Mesothelial cell of epicardium (in vitro differentiated cells): ENCODE measurements at regions not wholly inside any gene's neighbourhood (a gene's known extent, or its start where the extent isn't known, plus 50 kb on each side); places are given as distances from the start of the nearest gene placed in this dataset.

Experiments
- DNase-seq, 2 experiments: peaks; one replicate each; pipeline ENCODE4 v3.0.0; 2021; ENCODE audit warnings: low spot score in 2 of 2; ENCODE audit not compliant: unreplicated experiment in 2 of 2
- H3K27ac Mint-ChIP-seq: 2 replicates; pipeline ENCODE4 v1.8.0; 2021; ENCODE audit warnings: mixed read lengths
- H3K27me3 Mint-ChIP-seq: 2 replicates; pipeline ENCODE4 v1.8.0; 2021; ENCODE audit warnings: low read depth, mixed read lengths
- H3K36me3 Mint-ChIP-seq: 2 replicates; pipeline ENCODE4 v1.8.0; 2021; ENCODE audit warnings: mixed read lengths
- H3K4me1 Mint-ChIP-seq: 2 replicates; pipeline ENCODE4 v1.8.0; 2021; ENCODE audit warnings: mixed read lengths
- H3K4me3 Mint-ChIP-seq: 2 replicates; pipeline ENCODE4 v1.8.0; 2021; ENCODE audit warnings: mild to moderate bottlenecking, moderate library complexity, mixed read lengths
- H3K9me3 Mint-ChIP-seq: 2 replicates; pipeline ENCODE4 v1.8.0; 2021; ENCODE audit warnings: mixed read lengths
- TF ChIP-seq, protein P1 (sequence below): fragments of 200-600 bp; sonication (generic); IDR thresholded peaks from one replicate; pipeline ENCODE4 v1.5.0; 2021; ENCODE audit warnings: antibody characterized with exemption; ENCODE audit not compliant: unreplicated experiment

DNA sequence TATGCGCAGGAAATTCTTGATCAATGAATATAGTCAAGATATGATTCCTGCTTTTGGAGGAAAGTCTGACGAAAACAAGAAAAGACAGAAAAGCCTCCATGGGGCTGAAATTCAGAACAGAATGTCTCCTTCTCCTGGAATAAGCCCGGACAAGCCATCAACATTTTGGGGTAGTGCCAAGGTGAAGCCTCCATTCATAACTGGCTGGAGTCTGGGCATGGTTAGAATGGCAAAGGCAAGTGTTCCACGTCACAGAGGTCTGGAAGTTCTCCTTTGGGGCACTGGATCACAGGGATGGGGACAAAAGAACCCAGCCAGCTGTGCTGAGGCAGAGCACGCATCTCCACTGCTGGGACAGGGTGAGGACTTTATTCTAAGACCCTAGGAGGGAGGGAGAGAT is 505.7 kb downstream of the CMPK2 start:
- Mint-ChIP-seq H3K9me3 (peaks cover 9% of the 10 kb centered on the region), H3K4me3 (no peak overlapping the region), H3K36me3 (no peaks in the 10 kb centered on the region), H3K27me3 (no peaks in the 10 kb centered on the region), H3K4me1 (no peaks in the 10 kb centered on the region), H3K27ac (no peak overlapping the region)
- no peak for DNase-seq
- TF ChIP-seq, protein P1, sequence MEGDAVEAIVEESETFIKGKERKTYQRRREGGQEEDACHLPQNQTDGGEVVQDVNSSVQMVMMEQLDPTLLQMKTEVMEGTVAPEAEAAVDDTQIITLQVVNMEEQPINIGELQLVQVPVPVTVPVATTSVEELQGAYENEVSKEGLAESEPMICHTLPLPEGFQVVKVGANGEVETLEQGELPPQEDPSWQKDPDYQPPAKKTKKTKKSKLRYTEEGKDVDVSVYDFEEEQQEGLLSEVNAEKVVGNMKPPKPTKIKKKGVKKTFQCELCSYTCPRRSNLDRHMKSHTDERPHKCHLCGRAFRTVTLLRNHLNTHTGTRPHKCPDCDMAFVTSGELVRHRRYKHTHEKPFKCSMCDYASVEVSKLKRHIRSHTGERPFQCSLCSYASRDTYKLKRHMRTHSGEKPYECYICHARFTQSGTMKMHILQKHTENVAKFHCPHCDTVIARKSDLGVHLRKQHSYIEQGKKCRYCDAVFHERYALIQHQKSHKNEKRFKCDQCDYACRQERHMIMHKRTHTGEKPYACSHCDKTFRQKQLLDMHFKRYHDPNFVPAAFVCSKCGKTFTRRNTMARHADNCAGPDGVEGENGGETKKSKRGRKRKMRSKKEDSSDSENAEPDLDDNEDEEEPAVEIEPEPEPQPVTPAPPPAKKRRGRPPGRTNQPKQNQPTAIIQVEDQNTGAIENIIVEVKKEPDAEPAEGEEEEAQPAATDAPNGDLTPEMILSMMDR, result no peak

DNA sequence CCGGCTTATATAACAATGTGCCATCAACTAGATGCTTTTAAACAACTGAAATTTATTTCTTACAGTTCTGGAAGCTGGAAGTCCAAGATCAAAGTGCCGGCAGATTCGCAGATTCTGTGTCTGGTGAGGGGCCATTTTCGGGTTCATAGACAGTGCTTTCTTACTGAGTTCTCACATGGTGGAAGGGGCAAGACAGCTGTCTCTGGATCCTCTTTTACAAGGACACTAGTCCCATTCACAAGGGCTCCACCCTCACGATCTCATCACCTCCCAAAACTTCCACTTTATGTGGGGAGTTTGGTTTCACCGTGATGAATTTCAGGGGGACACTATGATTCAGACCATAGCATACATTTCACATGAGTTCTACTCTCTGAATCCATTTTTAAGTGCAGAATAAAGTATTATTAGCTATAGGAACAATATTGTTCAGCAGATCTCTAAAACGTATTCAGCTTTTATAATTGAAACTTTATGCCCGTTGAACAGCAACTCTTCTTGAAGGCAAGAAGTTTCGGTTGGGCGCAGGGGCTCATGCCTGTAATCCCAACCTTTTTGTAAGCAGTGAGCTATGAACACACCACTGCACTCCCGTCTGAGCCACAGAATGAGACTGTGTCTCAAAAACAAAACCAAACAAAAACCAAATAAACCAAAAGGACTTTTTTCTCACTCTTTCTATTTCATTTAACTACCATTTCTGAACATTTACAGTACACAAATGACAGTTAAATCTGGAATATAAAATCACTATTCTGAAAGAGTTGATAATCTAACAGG is 502.8 kb downstream of the CMPK2 start:
- Mint-ChIP-seq H3K27ac (no peak overlapping the region), H3K27me3 (no peaks in the 10 kb centered on the region), H3K9me3 (peaks cover 9% of the 10 kb centered on the region), H3K4me3 (no peak overlapping the region), H3K36me3 (no peaks in the 10 kb centered on the region), H3K4me1 (peaks cover 3% of the 10 kb centered on the region)
- no peak for DNase-seq
- TF ChIP-seq, protein P1, result no peak

DNA sequence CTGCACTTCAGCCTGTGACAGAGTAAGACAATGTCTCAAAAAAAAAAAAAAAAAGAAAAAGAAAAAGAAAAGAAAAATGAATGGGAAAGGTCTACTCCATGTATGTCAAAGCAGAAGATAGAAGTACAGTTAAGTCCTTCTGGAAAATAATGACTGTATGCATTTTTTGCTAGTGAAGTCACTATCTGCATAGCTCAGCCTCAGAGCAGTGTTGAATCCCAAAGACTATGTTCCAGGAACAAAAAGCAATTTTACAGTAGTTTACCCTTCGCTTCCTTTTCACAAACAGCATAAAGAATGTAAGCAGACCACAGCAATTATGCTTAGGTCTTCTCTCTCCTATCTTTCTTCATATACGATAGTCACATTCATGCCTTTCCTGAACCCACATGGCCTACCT is 497.4 kb downstream of the CMPK2 start:
- peaks cover 23% of the 10 kb centered on the region for H3K4me1 Mint-ChIP-seq
- H3K4me3 Mint-ChIP-seq, result no peak overlapping the region
- peak overlapping the region; percentile 1 for H3K27ac Mint-ChIP-seq
- no peaks in the 10 kb centered on the region for H3K27me3 Mint-ChIP-seq
- no peak for DNase-seq
- H3K9me3 Mint-ChIP-seq, result peaks cover 1% of the 10 kb centered on the region
- H3K36me3 Mint-ChIP-seq, result no peaks in the 10 kb centered on the region
- TF ChIP-seq, protein P1, result no peak

DNA sequence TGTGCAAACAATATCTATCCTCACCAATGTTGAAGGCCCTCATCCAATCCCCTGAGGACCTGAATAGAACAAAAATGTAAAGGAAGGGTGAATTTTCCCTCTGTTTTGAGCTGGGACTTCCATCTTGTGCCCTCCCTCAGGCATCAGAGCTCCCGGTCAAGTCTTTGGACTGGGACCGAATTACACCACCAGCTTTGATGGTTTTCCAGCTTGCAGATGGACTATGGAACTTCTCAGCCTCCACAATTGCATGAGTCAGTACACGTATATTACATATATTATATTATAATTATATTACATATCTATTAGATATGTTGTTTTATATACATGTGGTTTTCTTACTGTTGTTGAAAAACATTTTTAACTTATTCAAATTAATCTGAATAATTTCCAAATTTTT is 496.4 kb downstream of the CMPK2 start:
- H3K4me1 Mint-ChIP-seq, result peaks cover 23% of the 10 kb centered on the region
- H3K4me3 Mint-ChIP-seq, result no peak overlapping the region
- no peaks in the 10 kb centered on the region for H3K36me3 Mint-ChIP-seq
- H3K27ac Mint-ChIP-seq, result no peak overlapping the region
- H3K27me3 Mint-ChIP-seq, result no peaks in the 10 kb centered on the region
- no peak for DNase-seq
- TF ChIP-seq, protein P1, result no peak
- peaks cover 7% of the 10 kb centered on the region for H3K9me3 Mint-ChIP-seq

DNA sequence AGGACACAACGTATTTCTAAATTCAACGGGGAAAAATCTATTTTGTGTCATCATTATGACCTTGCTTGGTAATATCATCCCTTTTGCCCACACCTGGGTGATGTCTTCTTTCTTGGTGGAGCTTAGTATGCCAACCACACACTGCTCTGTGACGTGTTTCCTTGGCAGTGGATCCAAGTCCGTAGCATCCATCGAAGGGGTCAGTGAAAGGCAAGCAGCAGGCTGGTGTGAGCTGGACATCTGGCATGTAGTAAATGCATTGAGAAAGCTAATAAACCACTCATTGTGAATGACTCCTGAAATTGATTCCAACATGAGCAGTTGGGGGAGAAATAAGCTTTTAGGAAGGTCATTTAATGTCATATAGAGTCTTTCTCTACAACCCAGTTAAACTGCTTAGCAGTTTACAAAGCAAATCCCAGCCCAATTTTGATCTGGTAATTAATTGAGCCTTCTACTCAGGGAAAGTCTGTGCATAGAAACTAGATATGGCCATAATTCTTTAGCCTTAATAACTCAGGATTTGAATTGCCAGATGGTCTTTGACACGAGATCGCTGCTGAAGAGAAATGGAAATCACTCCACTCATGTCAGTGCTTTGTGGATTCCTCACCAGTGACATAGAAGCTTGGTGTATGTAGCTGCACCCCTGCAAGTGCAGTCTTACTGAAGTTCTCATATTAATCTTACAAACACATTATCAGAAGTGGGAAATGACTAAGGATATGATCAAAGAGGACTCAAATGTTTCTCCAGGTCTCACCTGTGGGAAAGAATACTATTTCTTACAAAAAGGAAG is 494.8 kb downstream of the CMPK2 start:
- Mint-ChIP-seq H3K4me1 (peaks cover 23% of the 10 kb centered on the region), H3K27ac (peak overlapping the region; percentile 51), H3K27me3 (no peaks in the 10 kb centered on the region), H3K36me3 (no peaks in the 10 kb centered on the region), H3K9me3 (peaks cover 16% of the 10 kb centered on the region), H3K4me3 (no peak overlapping the region)
- TF ChIP-seq, protein P1, result no peak
- DNase-seq, result no peak
